Astrocyte of the hippocampus (primary cell): ENCODE measurements at regions not wholly inside any gene's neighbourhood (a gene's known extent, or its start where the extent isn't known, plus 50 kb on each side); places are given as distances from the start of the nearest gene placed in this dataset.

Source experiments
- DNase-seq: peaks from one replicate; pipeline ENCODE4 v3.0.0; 2011; ENCODE audit warnings: low read depth, low spot score

GRCh38 chr22:48440673-48441552 is 1386.8 kb downstream of the BRD1 start:
- no peak for DNase-seq

- DNase-seq, result no peak
Observed at GRCh38 chr22:48440176-48440575, 1387.5 kb downstream of the BRD1 start.

GRCh38 chr22:48439560-48440135 is 1388.0 kb downstream of the BRD1 start:
- no peak for DNase-seq

- DNase-seq, result no peak
Observed at GRCh38 chr22:48438800-48439559, 1388.7 kb downstream of the BRD1 start.

GRCh38 chr22:48438096-48438495 is 1389.6 kb downstream of the BRD1 start:
- no peak for DNase-seq

GRCh38 chr22:48436201-48436931 is 1391.3 kb downstream of the BRD1 start:
- DNase-seq, result no peak

- DNase-seq, result no peak
Observed at GRCh38 chr22:48434868-48435250, 1392.8 kb downstream of the BRD1 start.

- DNase-seq, result no peak
Observed at GRCh38 chr22:48434156-48434867, 1393.4 kb downstream of the BRD1 start.

GRCh38 chr22:48433647-48434046 is 1394.0 kb downstream of the BRD1 start:
- DNase-seq, result no peak

GRCh38 chr22:48432781-48433518 is 1394.7 kb downstream of the BRD1 start:
- peak; percentile 35 for DNase-seq

- DNase-seq, result no peak
Observed at GRCh38 chr22:48431536-48432315, 1395.9 kb downstream of the BRD1 start.

GRCh38 chr22:48431014-48431413 is 1396.7 kb downstream of the BRD1 start:
- no peak for DNase-seq

GRCh38 chr22:48429446-48430020 is 1398.1 kb downstream of the BRD1 start:
- DNase-seq, result no peak

GRCh38 chr22:48428631-48429371 is 1398.9 kb downstream of the BRD1 start:
- DNase-seq, result peak; percentile 79

GRCh38 chr22:48427731-48428211 is 1399.9 kb downstream of the BRD1 start:
- DNase-seq, result no peak

- no peak for DNase-seq
Observed at GRCh38 chr22:48426466-48427380, 1401.0 kb downstream of the BRD1 start.

GRCh38 chr22:48425641-48426040 is 1402.0 kb downstream of the BRD1 start:
- no peak for DNase-seq
